Suprapubic skin (tissue), 4 donors: ENCODE measurements at regions not wholly inside any gene's neighbourhood (a gene's known extent, or its start where the extent isn't known, plus 50 kb on each side); places are given as distances from the start of the nearest gene placed in this dataset.

Experiments used
- DNase-seq, 2 donors: peaks; one replicate each; pipeline ENCODE4 v3.0.0-alpha.2; 2019; ENCODE audit warnings: low spot score in 2 of 2
- H3K27ac ChIP-seq: fragments of 200-600 bp; sonication (generic); one replicate; pipeline ENCODE4 v1.5.1; 2019
- H3K27me3 ChIP-seq: fragments of 200-600 bp; sonication (generic); one replicate; pipeline ENCODE4 v1.5.1; 2019
- H3K36me3 ChIP-seq: fragments of 200-600 bp; sonication (generic); one replicate; pipeline ENCODE4 v1.5.1; 2019
- H3K4me1 ChIP-seq: fragments of 200-600 bp; sonication (generic); one replicate; pipeline ENCODE4 v1.5.1; 2019
- H3K4me3 ChIP-seq: fragments of 200-600 bp; sonication (generic); one replicate; pipeline ENCODE4 v1.5.1; 2019; ENCODE audit warnings: mild to moderate bottlenecking
- H3K9me3 ChIP-seq: fragments of 200-600 bp; sonication (generic); one replicate; pipeline ENCODE4 v1.5.1; 2019
- EP300 ChIP-seq: sonication (generic); formaldehyde crosslinking; IDR thresholded peaks from one replicate; pipeline ENCODE4 v1.6.1; 2017; ENCODE audit warnings: antibody characterized with exemption
- POLR2A ChIP-seq, 2 donors: fragments of 450-650 bp; IDR thresholded peaks; one replicate each; pipeline ENCODE4 v1.6.1; 2017; ENCODE audit warnings: antibody characterized with exemption in 2 of 2, mild to moderate bottlenecking in 2 of 2, moderate library complexity in 2 of 2
- POLR2AphosphoS5 ChIP-seq, 3 donors: sonication (generic); formaldehyde crosslinking; IDR thresholded peaks; one replicate each; pipeline ENCODE4 v1.6.1; 2017; ENCODE audit warnings: antibody characterized with exemption in 3 of 3
- WGBS: methylation state at CpG from one replicate; pipeline ENCODE4 v1.1.5; 2018; 5-methylcytosine and 5-hydroxymethylcytosine counted together
- TF ChIP-seq, protein P1 (sequence below), 2 donors: fragments of 200-600 bp in 1 of 2; fragments of 450-650 bp in 1 of 2; sonication (generic) in 1 of 2; IDR thresholded peaks; one replicate each; pipeline ENCODE4 v1.5.1; 2016 to 2019; ENCODE audit warnings: antibody characterized with exemption in 2 of 2, mild to moderate bottlenecking in 1 of 2, moderate library complexity in 1 of 2

GRCh38 chr2:41364842-41365241 is 683.0 kb upstream of the PKDCC start:
- no peak for TF ChIP-seq POLR2AphosphoS5 (IDR thresholded peaks at IDR 0.05)
- TF ChIP-seq, protein P1, sequence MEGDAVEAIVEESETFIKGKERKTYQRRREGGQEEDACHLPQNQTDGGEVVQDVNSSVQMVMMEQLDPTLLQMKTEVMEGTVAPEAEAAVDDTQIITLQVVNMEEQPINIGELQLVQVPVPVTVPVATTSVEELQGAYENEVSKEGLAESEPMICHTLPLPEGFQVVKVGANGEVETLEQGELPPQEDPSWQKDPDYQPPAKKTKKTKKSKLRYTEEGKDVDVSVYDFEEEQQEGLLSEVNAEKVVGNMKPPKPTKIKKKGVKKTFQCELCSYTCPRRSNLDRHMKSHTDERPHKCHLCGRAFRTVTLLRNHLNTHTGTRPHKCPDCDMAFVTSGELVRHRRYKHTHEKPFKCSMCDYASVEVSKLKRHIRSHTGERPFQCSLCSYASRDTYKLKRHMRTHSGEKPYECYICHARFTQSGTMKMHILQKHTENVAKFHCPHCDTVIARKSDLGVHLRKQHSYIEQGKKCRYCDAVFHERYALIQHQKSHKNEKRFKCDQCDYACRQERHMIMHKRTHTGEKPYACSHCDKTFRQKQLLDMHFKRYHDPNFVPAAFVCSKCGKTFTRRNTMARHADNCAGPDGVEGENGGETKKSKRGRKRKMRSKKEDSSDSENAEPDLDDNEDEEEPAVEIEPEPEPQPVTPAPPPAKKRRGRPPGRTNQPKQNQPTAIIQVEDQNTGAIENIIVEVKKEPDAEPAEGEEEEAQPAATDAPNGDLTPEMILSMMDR (IDR thresholded peaks at IDR 0.05), result no peak
- no peak for TF ChIP-seq POLR2A (IDR thresholded peaks at IDR 0.05)
- WGBS, result 90% methylated on average over 2 of the region's 2 CpGs
- H3K27me3 ChIP-seq, result no peaks in the 10 kb centered on the region

GRCh38 chr2:41375901-41376300 is 671.9 kb upstream of the PKDCC start:
- no peaks in the 10 kb centered on the region for H3K36me3 ChIP-seq
- no peaks in the 10 kb centered on the region for H3K27me3 ChIP-seq
- no peaks in the 10 kb centered on the region for H3K4me1 ChIP-seq
- no peaks in the 10 kb centered on the region for H3K9me3 ChIP-seq
- no peak overlapping the region for H3K4me3 ChIP-seq
- TF ChIP-seq, protein P1 (IDR thresholded peaks at IDR 0.05), result no peak
- TF ChIP-seq POLR2A (IDR thresholded peaks at IDR 0.05) (no peak), EP300 (no peak), POLR2AphosphoS5 (IDR thresholded peaks at IDR 0.05) (no peak)
- H3K27ac ChIP-seq, result no peak overlapping the region
- no peak for DNase-seq

More at GRCh38 chr2:41364842-41365241, 683.0 kb upstream of the PKDCC start:
- Histone ChIP-seq H3K4me3 (no peak overlapping the region), H3K36me3 (no peaks in the 10 kb centered on the region), H3K27ac (no peak overlapping the region), H3K9me3 (peaks cover 4% of the 10 kb centered on the region), H3K4me1 (no peaks in the 10 kb centered on the region)
- no peak for DNase-seq

GRCh38 chr2:41377837-41378236 is 670.0 kb upstream of the PKDCC start:
- Histone ChIP-seq H3K27ac (no peak overlapping the region), H3K4me3 (no peak overlapping the region), H3K36me3 (no peaks in the 10 kb centered on the region), H3K27me3 (no peaks in the 10 kb centered on the region), H3K4me1 (no peaks in the 10 kb centered on the region), H3K9me3 (no peaks in the 10 kb centered on the region)
- TF ChIP-seq POLR2A (IDR thresholded peaks at IDR 0.05) (no peak), EP300 (no peak), POLR2AphosphoS5 (IDR thresholded peaks at IDR 0.05) (no peak)
- TF ChIP-seq, protein P1 (IDR thresholded peaks at IDR 0.05), result no peak
- 56% methylated on average over 4 of the region's 4 CpGs for WGBS
- DNase-seq, result no peak

GRCh38 chr2:41378420-41378819 is 669.4 kb upstream of the PKDCC start:
- 98% methylated on average over 11 of the region's 11 CpGs for WGBS
- H3K36me3 ChIP-seq, result no peaks in the 10 kb centered on the region
- TF ChIP-seq, protein P1 (IDR thresholded peaks at IDR 0.05), result no peak
- no peak for TF ChIP-seq POLR2AphosphoS5 (IDR thresholded peaks at IDR 0.05)
- no peak for TF ChIP-seq EP300
- no peak for TF ChIP-seq POLR2A (IDR thresholded peaks at IDR 0.05)
- H3K9me3 ChIP-seq, result no peaks in the 10 kb centered on the region
- no peak overlapping the region for H3K4me3 ChIP-seq
- no peak for DNase-seq
- no peak overlapping the region for H3K27ac ChIP-seq
- H3K4me1 ChIP-seq, result no peaks in the 10 kb centered on the region
- no peaks in the 10 kb centered on the region for H3K27me3 ChIP-seq

DNA sequence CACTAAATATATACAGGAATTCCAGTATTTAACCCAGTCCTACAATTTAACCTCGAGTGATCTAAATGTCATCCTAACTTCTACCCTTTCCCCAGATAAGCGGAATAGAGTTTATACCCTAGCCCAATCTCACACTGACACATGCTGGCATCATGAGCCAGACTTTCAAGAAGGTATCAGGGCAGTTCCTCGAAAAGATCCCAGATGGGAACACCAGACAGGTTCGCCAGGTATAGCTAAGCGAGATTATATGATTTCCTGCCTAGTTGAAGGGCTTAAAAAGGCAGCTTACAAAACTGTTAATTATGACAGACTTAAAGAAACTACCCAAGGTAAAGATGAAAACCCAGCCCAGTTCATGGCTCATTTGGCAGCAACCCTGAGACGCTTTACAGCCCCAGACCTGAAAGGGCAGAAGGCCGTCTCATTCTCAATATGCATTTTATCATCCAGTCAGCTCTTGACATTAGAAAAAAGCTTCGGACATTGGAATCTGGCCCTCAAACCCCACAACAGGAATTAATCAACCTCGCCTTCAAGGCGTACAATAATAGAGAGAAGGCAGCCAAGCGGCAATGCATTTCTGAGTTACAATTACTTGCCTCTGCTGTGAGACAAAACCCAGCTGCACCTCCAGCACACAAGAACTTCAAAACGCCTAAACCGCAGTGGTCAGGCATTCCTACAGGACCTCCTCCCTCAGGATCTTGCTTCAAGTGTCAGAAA is 668.2 kb upstream of the PKDCC start:
- 66% methylated on average over 13 of the region's 13 CpGs for WGBS

More for the DNA sequence above, 668.2 kb upstream of the PKDCC start:
- Histone ChIP-seq H3K9me3 (no peaks in the 10 kb centered on the region), H3K27me3 (no peaks in the 10 kb centered on the region), H3K36me3 (no peaks in the 10 kb centered on the region), H3K27ac (no peak overlapping the region), H3K4me1 (no peaks in the 10 kb centered on the region), H3K4me3 (no peak overlapping the region)
- TF ChIP-seq POLR2AphosphoS5 (IDR thresholded peaks at IDR 0.05), result no peak
- TF ChIP-seq, protein P1 (IDR thresholded peaks at IDR 0.05), result no peak
- TF ChIP-seq POLR2A (IDR thresholded peaks at IDR 0.05), result no peak
- TF ChIP-seq EP300, result no peak
- DNase-seq, result no peak
